GM18867 (cell line): ENCODE measurements at regions not wholly inside any gene's neighbourhood (a gene's known extent, or its start where the extent isn't known, plus 50 kb on each side); places are given as distances from the start of the nearest gene placed in this dataset.

Source experiments
- ATAC-seq: cut with Tn5 transposase; IDR thresholded peaks from one replicate; pipeline ENCODE4 v1.9.1; 2021; ENCODE audit warnings: mild to moderate bottlenecking, moderate library complexity; ENCODE audit not compliant: unreplicated experiment

GRCh38 chr4:115374621-115375020 is 261.2 kb upstream of the NDST4 start:
- ATAC-seq: no peak

DNA sequence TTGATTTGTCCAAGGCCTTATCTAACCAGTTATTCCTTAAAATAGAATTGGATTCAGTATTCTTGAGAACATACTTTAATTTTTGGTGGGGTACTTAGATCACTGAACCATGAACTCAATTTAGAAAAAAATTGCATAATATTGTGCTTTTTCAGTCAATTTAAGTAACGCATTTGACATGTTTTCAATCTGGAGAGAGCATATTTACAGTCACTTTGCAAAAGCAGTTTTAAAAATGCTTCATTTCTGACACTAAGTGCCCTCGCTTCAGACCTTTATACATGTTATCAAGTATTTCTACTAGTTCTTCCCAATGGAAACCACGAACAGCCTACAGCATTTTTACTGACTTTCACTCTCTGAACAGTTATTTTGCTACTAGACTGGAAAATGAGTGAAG is 257.1 kb upstream of the NDST4 start:
- ATAC-seq: no peak

DNA sequence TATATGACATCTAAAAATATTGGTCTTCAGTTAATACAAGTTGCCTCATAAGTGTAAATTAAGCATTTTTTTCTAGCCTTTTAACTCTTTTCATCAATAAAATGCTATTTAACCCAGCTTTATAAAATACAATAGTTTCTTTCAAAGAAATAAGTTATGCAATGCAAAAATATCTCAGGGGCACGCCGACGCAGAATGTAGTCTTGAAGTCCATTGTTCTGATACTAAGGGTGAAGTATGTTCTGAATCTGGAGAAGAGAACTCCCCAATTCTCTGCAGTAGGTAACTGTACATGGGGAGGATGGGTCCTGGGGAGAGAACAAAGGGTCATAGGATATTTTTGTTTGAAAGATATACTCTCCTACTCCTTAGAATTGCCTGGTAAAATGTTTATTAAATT is 256.6 kb upstream of the NDST4 start:
- no peak for ATAC-seq

DNA sequence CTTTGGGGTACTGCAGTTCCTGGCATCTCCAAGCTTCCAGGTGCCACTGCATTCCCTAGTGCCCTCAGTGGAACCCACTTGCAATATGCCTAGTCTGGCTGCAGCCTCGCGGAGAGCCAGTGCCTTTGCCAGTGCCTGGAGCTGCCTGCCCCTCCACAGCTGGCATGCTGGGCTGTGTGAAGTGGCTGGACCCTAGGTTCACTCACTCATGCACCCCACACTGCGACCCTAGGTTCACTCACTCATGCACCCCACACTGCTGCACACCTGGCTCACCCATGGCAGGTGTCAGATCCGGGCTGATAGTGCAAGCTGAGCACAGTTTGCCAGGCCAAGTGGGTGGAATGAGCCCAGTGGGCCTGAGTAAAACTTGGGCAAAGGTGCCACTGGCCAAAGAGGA is 253.0 kb upstream of the NDST4 start:
- no peak for ATAC-seq

GRCh38 chr4:115365185-115365584 is 251.8 kb upstream of the NDST4 start:
- no peak for ATAC-seq

GRCh38 chr4:115361781-115362180 is 248.4 kb upstream of the NDST4 start:
- no peak for ATAC-seq

DNA sequence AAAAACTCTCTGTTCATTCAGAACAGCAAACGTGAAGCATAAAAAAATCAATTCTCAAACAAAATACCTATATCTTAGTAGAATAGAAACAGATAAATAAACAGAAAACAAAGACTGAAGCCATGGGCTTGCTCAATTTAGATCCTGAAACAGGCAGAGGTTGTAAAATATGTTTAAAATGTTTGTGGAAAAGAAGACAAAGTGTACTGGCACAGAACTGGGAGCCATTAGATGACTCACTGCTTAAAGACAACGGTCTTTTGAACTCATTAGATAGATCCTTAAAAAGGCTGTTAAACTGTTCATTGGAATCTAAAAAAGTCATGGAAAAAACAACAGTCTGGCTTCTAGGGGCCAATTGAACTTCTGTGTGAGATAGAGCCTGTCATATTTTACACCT is 247.0 kb upstream of the NDST4 start:
- no peak for ATAC-seq

- no peak for ATAC-seq
Observed at GRCh38 chr4:115357776-115358175, 244.4 kb upstream of the NDST4 start.

DNA sequence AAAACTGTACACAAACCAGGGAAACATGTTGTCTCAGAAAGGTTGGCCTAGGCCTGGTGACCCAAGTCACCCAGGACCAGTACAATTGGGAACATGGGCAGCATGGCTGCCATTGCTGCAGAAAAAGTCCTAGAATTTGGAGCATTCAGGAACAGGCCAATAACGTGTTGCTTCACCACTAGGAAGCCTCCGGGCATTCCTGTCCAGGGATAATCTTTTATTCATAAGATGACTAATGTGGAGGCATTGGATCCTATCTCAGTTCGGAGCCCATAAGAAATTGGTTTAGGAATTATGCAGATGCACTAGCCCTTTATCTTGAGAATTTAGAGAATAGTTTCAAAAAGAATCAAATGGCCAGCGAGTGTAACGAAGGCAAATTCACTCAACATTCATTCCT is 242.8 kb upstream of the NDST4 start:
- no peak for ATAC-seq

DNA sequence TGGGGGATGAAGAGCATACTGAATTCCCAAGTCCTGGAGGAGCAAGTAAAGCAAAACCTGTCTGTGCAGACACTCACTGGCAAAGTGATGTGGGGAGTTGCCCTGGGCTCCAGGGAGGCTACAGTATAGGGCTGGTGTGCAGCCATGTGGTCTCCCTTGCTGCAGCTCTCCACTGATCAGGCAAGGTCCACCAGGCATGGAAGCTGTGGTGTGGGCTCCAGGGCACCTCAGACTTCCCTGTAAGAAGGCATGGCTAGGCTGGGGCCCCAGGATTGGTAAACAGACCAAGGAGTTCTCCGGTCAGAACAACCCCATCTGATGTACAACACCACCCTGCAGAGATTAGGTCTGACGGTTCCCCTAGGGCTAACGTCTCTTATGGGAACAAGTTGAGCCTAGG is 241.9 kb upstream of the NDST4 start:
- no peak for ATAC-seq

DNA sequence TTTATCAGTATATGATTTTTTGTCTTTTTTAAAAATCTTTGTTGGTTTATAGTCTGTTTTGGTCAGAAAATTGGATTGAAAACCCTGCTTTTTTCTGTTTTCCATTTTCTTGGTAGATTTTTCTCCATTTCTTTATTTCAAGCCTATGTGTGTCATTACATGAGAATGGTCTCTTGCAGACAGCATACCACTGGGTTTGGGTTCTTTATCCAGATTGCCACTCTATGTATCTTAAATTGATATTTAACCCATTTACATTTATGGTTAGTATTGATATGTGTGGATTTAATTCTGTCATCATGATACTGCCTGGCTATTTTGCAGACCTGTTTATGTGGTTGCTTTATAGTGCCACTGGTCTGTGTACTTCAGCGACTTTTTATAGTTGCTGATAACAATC is 239.9 kb upstream of the NDST4 start:
- no peak for ATAC-seq

DNA sequence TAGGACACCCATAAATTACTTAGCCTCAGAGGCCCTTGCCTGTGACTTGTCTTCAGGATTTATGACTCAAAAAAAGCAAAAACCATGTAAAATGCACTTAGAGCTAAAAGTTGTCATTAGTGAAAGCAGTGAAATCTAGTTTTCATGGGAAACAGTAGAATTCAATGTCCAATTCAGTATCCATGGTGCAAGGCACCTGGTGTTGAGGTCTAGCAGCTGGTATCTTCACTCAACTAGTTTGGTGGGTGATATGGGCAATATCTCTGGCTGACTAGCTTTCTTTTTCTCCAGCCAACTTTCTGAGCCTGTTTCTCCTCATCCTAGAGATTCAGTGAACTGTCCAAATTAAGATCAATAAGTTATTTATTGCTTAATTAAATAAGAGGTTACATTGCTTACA is 229.8 kb upstream of the NDST4 start:
- ATAC-seq: no peak

- peak; percentile 87 for ATAC-seq
Observed at GRCh38 chr4:115334736-115335411, 221.5 kb upstream of the NDST4 start.

- ATAC-seq: no peak
Observed at GRCh38 chr4:115332078-115332477, 218.7 kb upstream of the NDST4 start.

- ATAC-seq: no peak
Observed at GRCh38 chr4:115331241-115331640, 217.8 kb upstream of the NDST4 start.

GRCh38 chr4:115325836-115326235 is 212.4 kb upstream of the NDST4 start:
- ATAC-seq: no peak

DNA sequence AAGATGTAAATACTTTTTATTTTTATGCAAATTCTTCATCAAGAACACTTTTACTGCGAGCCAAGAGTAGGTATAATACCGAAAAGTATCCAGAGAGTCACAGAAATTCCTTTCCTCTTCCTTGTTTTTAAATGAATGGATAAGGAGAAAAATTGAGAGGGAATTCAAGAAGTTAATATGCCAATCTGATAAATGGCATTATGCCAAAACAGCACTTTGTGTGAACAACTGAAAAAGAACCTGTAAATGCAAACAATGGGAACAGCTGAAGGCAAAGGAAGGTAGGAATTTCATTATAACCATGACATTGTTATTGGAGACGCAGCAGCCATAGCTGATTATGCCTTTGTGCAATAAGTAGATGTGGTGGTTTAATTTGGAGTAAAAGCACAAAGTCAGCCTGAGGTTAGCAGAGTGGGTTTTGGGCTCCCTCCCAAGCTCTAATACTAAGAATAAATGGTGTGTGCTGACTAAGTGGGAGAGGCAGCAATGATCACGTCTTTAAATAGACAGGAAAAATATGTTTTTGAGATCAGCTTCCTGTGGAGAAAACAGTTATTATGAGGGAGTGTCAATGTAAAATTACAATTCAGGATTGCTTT is 209.8 kb upstream of the NDST4 start:
- ATAC-seq: no peak

DNA sequence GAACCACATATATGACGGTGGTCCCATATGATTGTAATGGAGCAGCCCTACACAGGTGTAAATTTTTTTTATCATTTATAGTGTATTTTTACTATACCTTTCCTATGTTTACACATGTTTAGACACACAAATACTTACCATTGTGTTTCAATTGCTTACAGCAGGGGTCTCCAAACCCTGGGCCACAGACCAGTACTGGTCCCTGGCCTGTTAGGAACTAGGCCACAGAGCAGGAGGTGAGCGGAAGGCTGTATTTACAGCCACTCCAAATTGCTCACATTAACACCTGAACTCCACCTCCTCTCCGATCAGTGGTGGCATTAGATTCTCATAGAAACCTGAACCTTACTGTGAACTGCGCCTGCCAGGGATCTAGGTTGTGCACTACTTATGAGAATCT is 201.8 kb upstream of the NDST4 start:
- ATAC-seq: no peak

GRCh38 chr4:115310641-115311040 is 197.2 kb upstream of the NDST4 start:
- ATAC-seq: no peak

- ATAC-seq: no peak
Observed at GRCh38 chr4:115294717-115295116, 181.3 kb upstream of the NDST4 start.

GRCh38 chr4:115293093-115293462 is 179.7 kb upstream of the NDST4 start:
- no peak for ATAC-seq

- ATAC-seq: peak; percentile 66
Observed at GRCh38 chr4:115292320-115293092, 179.1 kb upstream of the NDST4 start.
